A549 (cell line): ENCODE measurements at regions not wholly inside any gene's neighbourhood (a gene's known extent, or its start where the extent isn't known, plus 50 kb on each side); places are given as distances from the start of the nearest gene placed in this dataset.

Source experiments
- FOSL2 ChIP-seq, 2 experiments: fragments of 450-650 bp in 1 of 2; fragments of >200 bp in 1 of 2; sonication (Bioruptor Twin) in 1 of 2; formaldehyde crosslinking; IDR thresholded peaks; 2 replicates each; pipeline versions ENCODE4 v1.5.0 to v1.6.1; 2016 to 2020; ENCODE audit warnings: mild to moderate bottlenecking in 1 of 2, moderate library complexity in 1 of 2
- HEYL ChIP-seq: fragments of 250-450 bp; sonication (Bioruptor Pico); IDR thresholded peaks from 2 replicates; pipeline ENCODE4 v1.8.0; 2021; ENCODE audit warnings: mild to moderate bottlenecking, moderate library complexity
- RFX5 ChIP-seq: fragments of 450-650 bp; IDR thresholded peaks from 2 replicates; pipeline ENCODE4 v1.7.1; 2014; ENCODE audit warnings: antibody characterized with exemption, mild to moderate bottlenecking, moderate library complexity
- ZFP36 ChIP-seq: fragments of 450-650 bp; IDR thresholded peaks from 2 replicates; pipeline ENCODE4 v1.6.1; 2014; ENCODE audit warnings: borderline replicate concordance; ENCODE audit not compliant: partially characterized antibody
- TF ChIP-seq, protein P1 (sequence below): fragments of >200 bp; sonication (Bioruptor Twin); formaldehyde crosslinking; IDR thresholded peaks from 3 replicates; pipeline ENCODE4 v1.5.1; 2016

DNA sequence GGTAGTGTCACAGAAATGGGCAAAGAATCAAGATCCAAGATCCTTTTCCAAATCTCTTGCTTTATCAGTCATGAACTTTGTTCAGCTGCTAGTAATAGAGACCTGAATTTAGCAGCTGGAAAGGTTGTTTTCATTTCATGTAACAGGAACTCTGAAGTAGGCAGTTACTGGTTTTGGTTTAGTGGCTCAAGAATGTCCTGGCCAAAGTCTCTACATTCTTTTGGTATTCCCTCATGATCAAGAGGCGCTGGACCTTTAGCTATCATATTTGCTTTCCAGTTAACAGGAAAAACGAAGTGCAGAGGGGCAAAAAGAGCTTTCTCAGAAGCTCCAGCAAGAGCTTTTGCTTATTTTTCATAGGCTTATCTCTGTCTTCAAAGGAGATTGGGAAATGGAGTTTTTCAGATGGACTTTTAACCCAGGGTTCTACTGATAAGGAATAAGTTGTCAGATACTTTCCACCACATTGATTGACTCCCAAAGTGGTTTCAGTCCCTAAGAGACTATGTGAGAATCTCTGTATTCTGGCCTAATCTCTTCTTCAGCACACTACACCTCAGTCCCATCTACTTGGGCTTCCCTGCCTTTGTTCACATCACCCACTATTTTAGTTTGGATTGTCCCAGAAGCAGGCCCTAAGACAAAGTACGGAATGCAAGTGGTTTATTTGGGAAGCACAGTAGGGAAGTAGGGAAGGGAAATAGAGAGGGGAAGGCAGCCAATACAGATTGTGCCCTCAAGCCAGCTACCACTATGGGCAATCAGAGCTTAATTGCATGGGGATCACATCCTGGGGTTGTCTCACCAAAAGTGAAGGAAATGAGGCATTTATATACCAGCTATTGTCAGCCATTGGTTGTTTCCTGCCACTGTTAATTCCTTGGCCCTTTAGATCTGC is 359.3 kb downstream of the LRRC70 start:
- TF ChIP-seq, protein P1, sequence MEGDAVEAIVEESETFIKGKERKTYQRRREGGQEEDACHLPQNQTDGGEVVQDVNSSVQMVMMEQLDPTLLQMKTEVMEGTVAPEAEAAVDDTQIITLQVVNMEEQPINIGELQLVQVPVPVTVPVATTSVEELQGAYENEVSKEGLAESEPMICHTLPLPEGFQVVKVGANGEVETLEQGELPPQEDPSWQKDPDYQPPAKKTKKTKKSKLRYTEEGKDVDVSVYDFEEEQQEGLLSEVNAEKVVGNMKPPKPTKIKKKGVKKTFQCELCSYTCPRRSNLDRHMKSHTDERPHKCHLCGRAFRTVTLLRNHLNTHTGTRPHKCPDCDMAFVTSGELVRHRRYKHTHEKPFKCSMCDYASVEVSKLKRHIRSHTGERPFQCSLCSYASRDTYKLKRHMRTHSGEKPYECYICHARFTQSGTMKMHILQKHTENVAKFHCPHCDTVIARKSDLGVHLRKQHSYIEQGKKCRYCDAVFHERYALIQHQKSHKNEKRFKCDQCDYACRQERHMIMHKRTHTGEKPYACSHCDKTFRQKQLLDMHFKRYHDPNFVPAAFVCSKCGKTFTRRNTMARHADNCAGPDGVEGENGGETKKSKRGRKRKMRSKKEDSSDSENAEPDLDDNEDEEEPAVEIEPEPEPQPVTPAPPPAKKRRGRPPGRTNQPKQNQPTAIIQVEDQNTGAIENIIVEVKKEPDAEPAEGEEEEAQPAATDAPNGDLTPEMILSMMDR = no peak
- TF ChIP-seq ZFP36 (no peak), FOSL2 (IDR thresholded peaks at IDR 0.05) (no peak), FOSL2 (CRISPR knock-in tag; IDR thresholded peaks at IDR 0.05) (no peak), HEYL (CRISPR knock-in tag) (no peak), RFX5 (no peak)
